ENCODE measurements at regions not wholly inside any gene's neighbourhood (a gene's known extent, or its start where the extent isn't known, plus 50 kb on each side); places are given as distances from the start of the nearest gene placed in this dataset.

GRCh38 chr18:59752666-59753065, 55.4 kb upstream of the CCBE1 start:
- Histone ChIP-seq H3K9ac (ENCODE audit: control insufficient read depth, insufficient read depth, low read length) (no peak overlapping the region), H3K4me1 (ENCODE audit: control insufficient read depth, insufficient read depth, low read length) (no peaks in the 10 kb centered on the region), H3K27me3 (replicated peaks in 1 of 2; ENCODE audit: control insufficient read depth in 2 of 2, insufficient read depth in 2 of 2, low read length in 1 of 2) (no peaks in the 10 kb centered on the region; a peak in 1 of 4 replicates), H4K20me1 (ENCODE audit: control insufficient read depth, insufficient read depth) (no peaks in the 10 kb centered on the region), H3K27ac (ENCODE audit: control insufficient read depth, insufficient read depth) (no peak overlapping the region), H2AFZ (ENCODE audit: control insufficient read depth, low read depth, low read length) (no peak overlapping the region), H3K4me2 (ENCODE audit: control insufficient read depth, insufficient read depth) (no peak overlapping the region), H3K9me3 (replicated peaks; ENCODE audit: control insufficient read depth, insufficient read depth, low read length) (no peaks in the 10 kb centered on the region), H3K36me3 (ENCODE audit: control insufficient read depth in 2 of 2, insufficient read depth in 2 of 2, low read length in 1 of 2) (no peaks in the 10 kb centered on the region), H3K4me3 (no peak overlapping the region), H3K79me2 (ENCODE audit: control insufficient read depth, insufficient read depth, low read length) (no peaks in the 10 kb centered on the region)
- ChIA-PET SMC1A (ENCODE audit: uncharacterized antibody, unreplicated experiment) (interaction anchor here (0.7 to 1.2 kb wide), 2 partner anchors 12 to 79 kb away, joined by 3 read pairs; no protein-coding TSS in a partner anchor), POLR2A (no interaction called here), CTCF (interaction anchor here (0.9 to 1.5 kb wide), 3 partner anchors 9 to 70 kb away, joined by 3 to 4 read pairs (median 3); no protein-coding TSS in a partner anchor), RAD21 (ENCODE audit: unreplicated experiment) (no interaction called here)
- TF ChIP-seq TBL1XR1 (IDR thresholded peaks at IDR 0.05; ENCODE audit: low read depth, low read length) = no peak
- no peak for TF ChIP-seq BHLHE40 (IDR thresholded peaks at IDR 0.05; ENCODE audit: borderline replicate concordance in 1 of 2, low read depth in 2 of 2, low read length in 1 of 2)
- no peak for TF ChIP-seq EGR1 (IDR thresholded peaks at IDR 0.05; ENCODE audit: borderline replicate concordance in 1 of 2, low read depth in 2 of 2, low read length in 2 of 2)
- TF ChIP-seq NRF1 (conservative IDR thresholded peaks at IDR 0.05; ENCODE audit: low read depth, low read length) = no peak
- TF ChIP-seq JUND (IDR thresholded peaks at IDR 0.05; ENCODE audit: low read depth, low read length) = no peak
- no peak for TF ChIP-seq TCF12 (IDR thresholded peaks at IDR 0.05; ENCODE audit: low read depth, low read length)
- no peak for TF ChIP-seq ETV6 (conservative IDR thresholded peaks at IDR 0.05 in 1 of 2, IDR thresholded peaks at IDR 0.05 in 1 of 2; ENCODE audit: borderline replicate concordance in 1 of 2, low read depth in 1 of 2)
- TF ChIP-seq FOXK2 (IDR thresholded peaks at IDR 0.05) = no peak
- TF ChIP-seq NFIC (IDR thresholded peaks at IDR 0.05; ENCODE audit: low read depth, low read length) = no peak
- FAIRE-seq (no peak), ATAC-seq (no peak), DNase-seq (ENCODE audit: low read depth, low spot score) (no peak)
- in situ Hi-C loops (cut with MboI) = no loop called here
- no TSS peak for BruUV-seq (replicated peaks)
- WGBS (ENCODE audit: insufficient coverage, insufficient replicate concordance, low lambda C conversion rate, missing lambda C conversion rate) = 0% methylated on average over 1 of the region's 1 CpG
- intact Hi-C loops (cut with micrococcal nuclease; ENCODE audit: unreplicated experiment) = no loop called here

GRCh38 chr18:59751186-59751585, 54.0 kb upstream of the CCBE1 start:
- Histone ChIP-seq H4K20me1 (ENCODE audit: control insufficient read depth, insufficient read depth) (no peaks in the 10 kb centered on the region), H3K27ac (ENCODE audit: control insufficient read depth, insufficient read depth) (no peak overlapping the region), H3K9ac (ENCODE audit: control insufficient read depth, insufficient read depth, low read length) (no peak overlapping the region), H3K9me3 (replicated peaks; ENCODE audit: control insufficient read depth, insufficient read depth, low read length) (no peaks in the 10 kb centered on the region), H2AFZ (ENCODE audit: control insufficient read depth, low read depth, low read length) (no peak overlapping the region), H3K27me3 (replicated peaks in 1 of 2; ENCODE audit: control insufficient read depth in 2 of 2, insufficient read depth in 2 of 2, low read length in 1 of 2) (no peaks in the 10 kb centered on the region; a peak in 1 of 4 replicates), H3K4me2 (ENCODE audit: control insufficient read depth, insufficient read depth) (no peak overlapping the region), H3K4me3 (no peak overlapping the region), H3K4me1 (ENCODE audit: control insufficient read depth, insufficient read depth, low read length) (no peaks in the 10 kb centered on the region), H3K79me2 (ENCODE audit: control insufficient read depth, insufficient read depth, low read length) (no peaks in the 10 kb centered on the region), H3K36me3 (ENCODE audit: control insufficient read depth in 2 of 2, insufficient read depth in 2 of 2, low read length in 1 of 2) (no peaks in the 10 kb centered on the region)
- DNase-seq (ENCODE audit: low read depth, low spot score) (no peak), ATAC-seq (no peak), FAIRE-seq (no peak)
- ChIA-PET CTCF (interaction anchor here (1.5 kb wide), 2 partner anchors 72 kb away, joined by 4 to 5 read pairs; no protein-coding TSS in a partner anchor), RAD21 (ENCODE audit: unreplicated experiment) (no interaction called here), POLR2A (no interaction called here), SMC1A (ENCODE audit: uncharacterized antibody, unreplicated experiment) (no interaction called here)
- intact Hi-C loops (cut with micrococcal nuclease; ENCODE audit: unreplicated experiment) (no loop called here), in situ Hi-C loops (cut with MboI) (no loop called here)
- no TSS peak for BruUV-seq (replicated peaks)
- TF ChIP-seq RAD21 (IDR thresholded peaks at IDR 0.05; ENCODE audit: insufficient read depth, low read depth, low read length) = no peak
- no peak for TF ChIP-seq ZNF217 (IDR thresholded peaks at IDR 0.05)
- TF ChIP-seq E4F1 (IDR thresholded peaks at IDR 0.05; ENCODE audit: borderline replicate concordance, partially characterized antibody) = no peak
- no peak for TF ChIP-seq ZBED1 (IDR thresholded peaks at IDR 0.05; ENCODE audit: borderline replicate concordance)
- no peak for TF ChIP-seq NFYB (IDR thresholded peaks at IDR 0.05; ENCODE audit: insufficient read depth, low read depth, low read length)
- TF ChIP-seq TCF12 (IDR thresholded peaks at IDR 0.05; ENCODE audit: low read depth, low read length) = no peak
- no peak for TF ChIP-seq RCOR1 (conservative IDR thresholded peaks at IDR 0.05; ENCODE audit: low read depth, low read length)
- no peak for TF ChIP-seq E2F4 (IDR thresholded peaks at IDR 0.05; ENCODE audit: low read depth, low read length)

Data from GM12878 (cell line).